WTC11 (cell line): ENCODE measurements at regions not wholly inside any gene's neighbourhood (a gene's known extent, or its start where the extent isn't known, plus 50 kb on each side); places are given as distances from the start of the nearest gene placed in this dataset.

ENCODE experiments used
- CBFB ChIP-seq: sonication (generic); formaldehyde crosslinking; IDR thresholded peaks from 2 replicates; pipeline ENCODE4 v1.8.1; 2022; ENCODE audit warnings: mild to moderate bottlenecking, low read depth, missing genetic modification reagents
- CTCF ChIP-seq: fragments of 200-600 bp; IDR thresholded peaks from 2 replicates; pipeline ENCODE4 v1.8.0; 2022; ENCODE audit warnings: antibody characterized with exemption
- GABPB1 ChIP-seq: sonication (generic); formaldehyde crosslinking; IDR thresholded peaks from 2 replicates; pipeline ENCODE4 v1.8.1; 2023; ENCODE audit warnings: mild to moderate bottlenecking, missing genetic modification reagents
- GRHL2 ChIP-seq: fragments of 250-450 bp; sonication (Bioruptor Pico); IDR thresholded peaks from 2 replicates; pipeline ENCODE4 v1.8.0; 2022; ENCODE audit warnings: mild to moderate bottlenecking, moderate library complexity; ENCODE audit not compliant: insufficient replicate concordance, severe bottlenecking
- HMGXB4 ChIP-seq: sonication (generic); formaldehyde crosslinking; IDR thresholded peaks from 2 replicates; pipeline ENCODE4 v1.8.1; 2023; ENCODE audit warnings: mild to moderate bottlenecking, moderate library complexity, missing genetic modification reagents
- NFE2L1 ChIP-seq: sonication (generic); formaldehyde crosslinking; IDR thresholded peaks from 2 replicates; pipeline ENCODE4 v1.8.1; 2023; ENCODE audit warnings: missing genetic modification reagents
- NR3C1 ChIP-seq: sonication (generic); formaldehyde crosslinking; conservative IDR thresholded peaks from 2 replicates; pipeline ENCODE4 v1.8.1; 2023; ENCODE audit warnings: low read depth, mild to moderate bottlenecking, missing genetic modification reagents
- SMAD3 ChIP-seq: sonication (generic); formaldehyde crosslinking; IDR thresholded peaks from 2 replicates; pipeline ENCODE4 v1.8.0; 2022; ENCODE audit warnings: missing genetic modification reagents, mild to moderate bottlenecking, borderline replicate concordance
- SP1 ChIP-seq: sonication (generic); formaldehyde crosslinking; conservative IDR thresholded peaks from 2 replicates; pipeline ENCODE4 v1.8.1; 2022; ENCODE audit warnings: missing genetic modification reagents
- ZNF138 ChIP-seq: sonication (generic); formaldehyde crosslinking; conservative IDR thresholded peaks from 2 replicates; pipeline ENCODE4 v1.8.1; 2022; ENCODE audit warnings: mild to moderate bottlenecking, moderate library complexity, missing genetic modification reagents
- ZNF396 ChIP-seq: fragments of 250-450 bp; sonication (Bioruptor Pico); IDR thresholded peaks from 2 replicates; pipeline ENCODE4 v1.8.0; 2021; ENCODE audit warnings: mild to moderate bottlenecking, moderate library complexity, borderline replicate concordance
- TF ChIP-seq, protein P1 (sequence below): sonication (generic); formaldehyde crosslinking; IDR thresholded peaks from 2 replicates; pipeline ENCODE4 v1.8.1; 2023; ENCODE audit warnings: mild to moderate bottlenecking, missing genetic modification reagents, moderate library complexity

DNA sequence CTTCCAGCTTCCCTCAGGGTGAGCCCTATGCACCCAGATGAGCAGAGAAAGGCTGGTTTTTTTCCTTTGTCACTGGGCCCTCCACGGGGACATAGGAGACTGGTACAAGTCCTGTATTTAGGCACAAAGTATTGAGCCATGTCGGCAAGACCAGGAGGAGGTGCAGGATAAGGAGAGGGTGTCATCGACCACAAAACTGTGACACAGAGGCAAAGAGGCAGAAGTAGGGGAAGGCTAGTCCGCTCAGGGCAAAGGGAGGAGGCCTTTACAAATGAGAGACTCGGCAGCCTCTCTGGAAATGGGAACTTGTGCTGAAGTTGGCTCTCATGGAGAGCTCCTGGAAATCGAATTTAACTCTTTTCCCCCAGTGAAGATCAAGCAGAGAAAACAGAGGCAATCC lies 70.7 kb upstream of the CAMK1G start:
- no peak for TF ChIP-seq GRHL2 (CRISPR knock-in tag)
- TF ChIP-seq HMGXB4: no peak
- TF ChIP-seq, protein P1, sequence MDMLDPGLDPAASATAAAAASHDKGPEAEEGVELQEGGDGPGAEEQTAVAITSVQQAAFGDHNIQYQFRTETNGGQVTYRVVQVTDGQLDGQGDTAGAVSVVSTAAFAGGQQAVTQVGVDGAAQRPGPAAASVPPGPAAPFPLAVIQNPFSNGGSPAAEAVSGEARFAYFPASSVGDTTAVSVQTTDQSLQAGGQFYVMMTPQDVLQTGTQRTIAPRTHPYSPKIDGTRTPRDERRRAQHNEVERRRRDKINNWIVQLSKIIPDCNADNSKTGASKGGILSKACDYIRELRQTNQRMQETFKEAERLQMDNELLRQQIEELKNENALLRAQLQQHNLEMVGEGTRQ (CRISPR knock-in tag): no peak
- no peak for TF ChIP-seq CTCF
- TF ChIP-seq NR3C1 (CRISPR knock-in tag): no peak
- TF ChIP-seq ZNF396 (CRISPR knock-in tag): no peak
- TF ChIP-seq ZNF138: no peak
- no peak for TF ChIP-seq CBFB (CRISPR knock-in tag)
- no peak for TF ChIP-seq SMAD3 (CRISPR knock-in tag)
- TF ChIP-seq SP1: no peak
- no peak for TF ChIP-seq NFE2L1 (CRISPR knock-in tag)
- TF ChIP-seq GABPB1 (CRISPR knock-in tag): no peak
